OCI-LY1 (cell line): ENCODE measurements at regions not wholly inside any gene's neighbourhood (a gene's known extent, or its start where the extent isn't known, plus 50 kb on each side); places are given as distances from the start of the nearest gene placed in this dataset.

Source experiments
- EZH2 ChIP-seq: fragments of 200-600 bp; sonication (generic), shearing (Covaris generic); IDR thresholded peaks from 2 replicates; pipeline ENCODE4 v1.8.0; 2017; ENCODE audit warnings: borderline replicate concordance, mixed run types, mild to moderate bottlenecking, antibody characterized with exemption, low read length, moderate library complexity, mixed read lengths
- TF ChIP-seq, protein P1 (sequence below): fragments of 200-600 bp; sonication (generic), shearing (Covaris generic); IDR thresholded peaks from 2 replicates; pipeline ENCODE4 v1.5.1; 2017; ENCODE audit warnings: mild to moderate bottlenecking, antibody characterized with exemption, low read length, moderate library complexity, mixed read lengths

DNA sequence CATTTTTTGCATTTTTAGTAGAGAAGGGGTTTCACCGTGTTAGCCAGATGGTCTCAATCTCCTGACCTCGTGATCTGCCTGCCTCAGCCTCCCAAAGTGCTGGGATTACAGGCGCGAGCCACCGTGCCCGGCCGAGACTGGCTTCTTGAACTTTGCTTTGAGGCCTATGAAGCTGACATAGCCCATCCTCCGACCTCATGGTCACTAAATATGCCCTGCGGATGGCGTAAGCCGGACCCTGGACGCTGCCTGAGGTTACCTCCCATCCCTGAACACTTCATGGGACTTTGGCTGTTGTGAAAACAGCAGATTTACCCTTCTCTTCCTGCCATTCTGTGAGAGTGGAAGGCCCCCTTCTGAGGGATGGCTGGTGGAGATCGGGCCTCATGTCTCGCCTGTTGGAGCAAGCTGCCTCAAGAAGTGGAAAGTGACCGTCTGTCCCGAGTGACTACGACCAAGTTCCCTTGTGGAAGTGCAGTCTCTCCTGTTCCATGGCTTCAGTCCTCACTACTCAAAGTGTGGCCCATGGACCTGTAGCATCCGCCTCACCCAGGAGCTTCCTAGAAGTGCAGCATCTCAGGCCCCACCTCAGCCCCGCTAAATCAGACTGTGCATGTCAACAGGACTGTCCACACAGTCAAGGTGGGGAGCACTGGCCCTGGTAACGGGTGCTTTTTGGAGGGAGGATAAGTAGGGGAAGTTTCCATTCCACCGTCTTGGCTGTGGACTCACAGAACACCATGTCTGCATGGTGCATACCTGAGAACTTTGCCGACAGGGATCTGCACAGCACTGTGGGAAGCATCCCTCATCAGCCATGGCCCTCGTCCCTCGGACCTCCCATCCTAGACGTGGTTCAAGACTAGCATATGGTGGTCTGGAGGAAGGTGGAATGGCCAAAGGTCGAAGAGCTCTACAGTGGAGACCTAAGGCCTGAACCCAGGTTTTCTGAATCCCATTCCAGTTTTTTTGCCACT lies 210.5 kb upstream of the SHH start:
- TF ChIP-seq, protein P1, sequence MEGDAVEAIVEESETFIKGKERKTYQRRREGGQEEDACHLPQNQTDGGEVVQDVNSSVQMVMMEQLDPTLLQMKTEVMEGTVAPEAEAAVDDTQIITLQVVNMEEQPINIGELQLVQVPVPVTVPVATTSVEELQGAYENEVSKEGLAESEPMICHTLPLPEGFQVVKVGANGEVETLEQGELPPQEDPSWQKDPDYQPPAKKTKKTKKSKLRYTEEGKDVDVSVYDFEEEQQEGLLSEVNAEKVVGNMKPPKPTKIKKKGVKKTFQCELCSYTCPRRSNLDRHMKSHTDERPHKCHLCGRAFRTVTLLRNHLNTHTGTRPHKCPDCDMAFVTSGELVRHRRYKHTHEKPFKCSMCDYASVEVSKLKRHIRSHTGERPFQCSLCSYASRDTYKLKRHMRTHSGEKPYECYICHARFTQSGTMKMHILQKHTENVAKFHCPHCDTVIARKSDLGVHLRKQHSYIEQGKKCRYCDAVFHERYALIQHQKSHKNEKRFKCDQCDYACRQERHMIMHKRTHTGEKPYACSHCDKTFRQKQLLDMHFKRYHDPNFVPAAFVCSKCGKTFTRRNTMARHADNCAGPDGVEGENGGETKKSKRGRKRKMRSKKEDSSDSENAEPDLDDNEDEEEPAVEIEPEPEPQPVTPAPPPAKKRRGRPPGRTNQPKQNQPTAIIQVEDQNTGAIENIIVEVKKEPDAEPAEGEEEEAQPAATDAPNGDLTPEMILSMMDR = no peak
- no peak for TF ChIP-seq EZH2
